NCI-H69 (cell line): ENCODE measurements at regions not wholly inside any gene's neighbourhood (a gene's known extent, or its start where the extent isn't known, plus 50 kb on each side); places are given as distances from the start of the nearest gene placed in this dataset.
"Not testable (repeated sequence)": the region's sequence is repeated elsewhere in the genome, so short reads cannot be mapped to it uniquely, and the experiment has no call there.

Experiments used
- DNase-seq: peaks from one replicate; lab custom pipeline; 2025; lab: John Stamatoyannopoulos, UW

GRCh38 chr2:78814331-78814986 lies 211.0 kb upstream of the REG3G start:
- DNase-seq, result no peak

GRCh38 chr2:78817430-78817829 lies 208.1 kb upstream of the REG3G start:
- no peak for DNase-seq

- no peak for DNase-seq
These were observed 193.0 kb upstream of the REG3G start for GRCh38 chr2:78832481-78832880.

GRCh38 chr2:78839259-78839658 lies 186.2 kb upstream of the REG3G start:
- DNase-seq, result no peak

GRCh38 chr2:78840311-78840710 lies 185.2 kb upstream of the REG3G start:
- not testable (repeated sequence) for DNase-seq

GRCh38 chr2:78845664-78846185 lies 179.8 kb upstream of the REG3G start:
- DNase-seq, result no peak

GRCh38 chr2:78861546-78861945 lies 164.0 kb upstream of the REG3G start:
- peak; percentile 0 for DNase-seq

GRCh38 chr2:78864205-78864604 lies 161.3 kb upstream of the REG3G start:
- DNase-seq, result no peak

GRCh38 chr2:78865667-78866066 lies 159.8 kb upstream of the REG3G start:
- no peak for DNase-seq

GRCh38 chr2:78870343-78870967 lies 155.0 kb upstream of the REG3G start:
- DNase-seq, result no peak

GRCh38 chr2:78873526-78873925 lies 152.0 kb upstream of the REG3G start:
- no peak for DNase-seq

GRCh38 chr2:78876316-78876688 lies 149.2 kb upstream of the REG3G start:
- no peak for DNase-seq

- no peak for DNase-seq
These were observed 138.1 kb upstream of the REG3G start for GRCh38 chr2:78887446-78887845.

GRCh38 chr2:78890935-78891334 lies 134.6 kb upstream of the REG3G start:
- no peak for DNase-seq

- no peak for DNase-seq
These were observed 133.2 kb upstream of the REG3G start for GRCh38 chr2:78892295-78892694.

GRCh38 chr2:78895022-78895421 lies 130.5 kb upstream of the REG3G start:
- DNase-seq, result no peak

- DNase-seq, result no peak
These were observed 129.0 kb upstream of the REG3G start for GRCh38 chr2:78896536-78896935.

- no peak for DNase-seq
These were observed 118.4 kb upstream of the REG3G start for GRCh38 chr2:78907089-78907488.

- DNase-seq, result no peak
These were observed 116.5 kb upstream of the REG3G start for GRCh38 chr2:78908973-78909372.

- DNase-seq, result no peak
These were observed 115.1 kb upstream of the REG3G start for GRCh38 chr2:78910376-78910775.

GRCh38 chr2:78913257-78913656 lies 112.2 kb upstream of the REG3G start:
- DNase-seq, result no peak

GRCh38 chr2:78925258-78925657 lies 100.2 kb upstream of the REG3G start:
- no peak for DNase-seq

GRCh38 chr2:78928502-78928901 lies 97.0 kb upstream of the REG3G start:
- no peak for DNase-seq

GRCh38 chr2:78940998-78941397 lies 84.5 kb upstream of the REG3G start:
- no peak for DNase-seq
